Cardiac fibroblast (primary cell): ENCODE measurements at regions not wholly inside any gene's neighbourhood (a gene's known extent, or its start where the extent isn't known, plus 50 kb on each side); places are given as distances from the start of the nearest gene placed in this dataset.

ENCODE experiments used
- DNase-seq, 2 donors: peaks; one replicate each; pipeline versions ENCODE4 v3.0.0 to v3.0.0-alpha.2; 2010; ENCODE audit warnings: low read depth in 2 of 2
- H3K4me3 ChIP-seq, 2 donors: replicated peaks in 1 of 2; 1 replicate in 1 of 2; 2 replicates in 1 of 2; pipeline ENCODE4 v1.5.1; 2011; ENCODE audit warnings: low read depth in 2 of 2, low read length in 2 of 2, mild to moderate bottlenecking in 2 of 2, moderate library complexity in 1 of 2
- CTCF ChIP-seq: IDR thresholded peaks from one replicate; pipeline ENCODE4 v1.5.1; 2011; ENCODE audit warnings: low read depth, mild to moderate bottlenecking, low read length, inconsistent platforms

GRCh38 chr11:76260296-76260925 lies 54.1 kb upstream of the WNT11 start:
- no peak for TF ChIP-seq CTCF
- DNase-seq = no peak
- no peak overlapping the region for H3K4me3 ChIP-seq

DNA sequence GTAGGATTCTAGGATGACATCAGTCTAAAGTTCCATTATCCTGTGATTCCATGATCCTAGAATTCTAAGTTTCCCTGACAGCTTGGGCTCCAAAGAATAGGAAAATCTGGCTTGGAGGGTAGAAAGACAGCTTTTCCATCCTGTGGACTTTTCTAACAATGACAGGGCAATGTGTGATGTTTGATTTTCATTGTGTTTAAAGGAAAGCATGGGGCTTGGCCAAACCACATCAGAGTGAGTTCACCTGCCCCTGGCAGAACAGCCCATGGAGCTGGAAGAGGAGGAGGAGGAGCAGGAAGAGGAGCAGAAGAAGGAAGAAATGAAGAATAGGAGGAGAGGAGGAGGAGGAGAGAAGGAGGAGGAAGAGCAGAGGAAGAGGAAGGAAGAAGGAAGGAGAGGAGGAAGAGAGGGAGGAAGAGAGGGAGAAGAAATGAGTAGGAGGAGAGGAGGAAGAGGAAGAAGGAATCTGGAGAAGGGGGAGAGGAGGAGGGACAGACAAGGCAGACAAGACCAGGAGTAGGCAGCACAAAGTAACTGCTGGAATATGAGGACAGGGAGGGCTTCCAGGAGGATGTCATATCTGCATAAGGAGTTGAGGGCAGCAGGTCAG lies 53.1 kb upstream of the WNT11 start:
- TF ChIP-seq CTCF = no peak
- no peak overlapping the region for H3K4me3 ChIP-seq
- no peak for DNase-seq

DNA sequence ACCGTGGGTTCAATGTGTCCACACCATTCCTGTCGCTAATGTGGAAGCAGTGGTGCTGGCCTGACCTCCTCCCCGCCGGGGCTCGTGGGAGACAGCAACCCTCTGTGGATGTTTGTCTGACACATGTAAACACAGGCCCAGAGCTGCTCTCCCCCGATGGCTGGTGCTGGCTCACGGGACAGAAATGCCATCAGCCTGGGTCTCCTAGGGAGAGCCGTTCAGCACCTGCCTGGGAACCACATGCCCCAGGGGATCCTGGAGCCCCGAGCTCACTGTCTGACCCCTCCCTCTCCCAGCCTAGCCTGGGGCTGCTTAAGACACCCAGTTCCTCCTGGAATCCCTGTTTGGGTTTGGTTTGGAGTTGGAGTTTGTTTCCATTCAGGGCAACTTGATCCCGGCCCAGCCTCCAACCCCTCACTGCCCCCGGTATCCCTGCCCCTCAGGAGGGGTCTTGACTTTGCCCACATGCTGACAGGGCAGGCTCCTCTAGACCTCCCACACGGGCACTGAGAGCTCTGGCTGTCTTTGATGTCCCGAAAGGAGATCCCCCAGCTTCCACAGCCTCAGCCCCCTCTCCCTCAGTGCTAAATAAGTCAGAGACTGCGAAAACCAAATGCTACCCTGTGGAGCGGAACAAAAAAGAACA lies 50.9 kb upstream of the WNT11 start:
- TF ChIP-seq CTCF = no peak
- DNase-seq = no peak
- no peak overlapping the region for H3K4me3 ChIP-seq

DNA sequence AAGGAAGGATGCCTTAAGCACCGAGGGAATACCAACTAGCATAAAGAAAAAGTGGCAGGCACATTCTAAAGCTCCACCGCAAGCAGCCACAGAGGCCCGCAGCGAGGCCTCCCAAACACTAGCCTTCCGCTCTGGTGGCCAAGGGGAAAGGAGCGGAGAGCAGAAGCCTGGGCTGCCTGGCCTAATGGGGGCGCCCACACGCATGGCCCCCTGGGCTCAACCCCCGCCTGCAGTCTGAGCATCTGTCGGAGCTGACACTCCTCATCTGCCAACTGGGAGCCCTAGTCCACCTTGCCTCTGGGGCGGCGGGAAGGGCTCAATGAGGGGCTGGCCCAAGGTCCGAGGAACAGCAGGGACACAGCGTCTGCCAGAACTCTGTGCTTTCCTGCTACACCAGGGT lies 50.1 kb upstream of the WNT11 start:
- no peak overlapping the region for H3K4me3 ChIP-seq
- DNase-seq = no peak
- no peak for TF ChIP-seq CTCF
